Endodermal cell (in vitro differentiated cells): ENCODE measurements at regions not wholly inside any gene's neighbourhood (a gene's known extent, or its start where the extent isn't known, plus 50 kb on each side); places are given as distances from the start of the nearest gene placed in this dataset.

Source experiments
- DNase-seq: peaks from one replicate; pipeline ENCODE4 v3.0.0-alpha.2; 2017
- H3K27ac ChIP-seq: 2 replicates; pipeline ENCODE4 v1.5.1; 2013; ENCODE audit warnings: mild to moderate bottlenecking, low read depth, low read length, moderate library complexity
- H3K27me3 ChIP-seq: 2 replicates; pipeline ENCODE4 v1.6.1; 2013; ENCODE audit warnings: mild to moderate bottlenecking, low read length, moderate library complexity; ENCODE audit not compliant: insufficient read depth, control insufficient read depth, poor library complexity, severe bottlenecking
- H3K36me3 ChIP-seq: 2 replicates; pipeline ENCODE4 v1.7.0; 2013; ENCODE audit warnings: mild to moderate bottlenecking, low read length, moderate library complexity; ENCODE audit not compliant: control insufficient read depth, insufficient read depth
- H3K4me1 ChIP-seq: one replicate; pipeline ENCODE4 v1.7.0; 2013; ENCODE audit warnings: low read length; ENCODE audit not compliant: control insufficient read depth, insufficient read depth
- H3K4me3 ChIP-seq: 2 replicates; pipeline ENCODE4 v1.5.1; 2013; ENCODE audit warnings: mild to moderate bottlenecking, low read length, moderate library complexity
- H3K9ac ChIP-seq: 2 replicates; pipeline ENCODE4 v1.6.1; 2013; ENCODE audit warnings: mild to moderate bottlenecking, low read length, moderate library complexity; ENCODE audit not compliant: poor library complexity, severe bottlenecking; ENCODE audit errors: extremely low read depth
- H3K9me3 ChIP-seq: 2 replicates; pipeline ENCODE4 v1.6.1; 2013; ENCODE audit warnings: mild to moderate bottlenecking, low read length, moderate library complexity; ENCODE audit not compliant: control insufficient read depth
- H3K27ac Mint-ChIP-seq: 2 replicates; pipeline ENCODE4 v1.8.0; 2020; ENCODE audit warnings: mixed read lengths
- H3K27me3 Mint-ChIP-seq: 2 replicates; pipeline ENCODE4 v1.8.0; 2021; ENCODE audit warnings: mild to moderate bottlenecking, mixed read lengths; ENCODE audit not compliant: insufficient read depth
- H3K36me3 Mint-ChIP-seq: 2 replicates; pipeline ENCODE4 v1.8.0; 2020; ENCODE audit warnings: low read depth, mixed read lengths
- H3K4me1 Mint-ChIP-seq: 2 replicates; pipeline ENCODE4 v1.8.0; 2020; ENCODE audit warnings: mixed read lengths
- H3K4me3 Mint-ChIP-seq: 2 replicates; pipeline ENCODE4 v1.8.0; 2020; ENCODE audit warnings: mild to moderate bottlenecking, moderate library complexity, mixed read lengths
- H3K9me3 Mint-ChIP-seq: 2 replicates; pipeline ENCODE4 v1.8.0; 2020; ENCODE audit warnings: mild to moderate bottlenecking, mixed read lengths
- CTCF ChIP-seq: fragments of 200-600 bp; sonication (generic); conservative IDR thresholded peaks from 2 replicates; pipeline ENCODE4 v1.5.0; 2021; ENCODE audit warnings: antibody characterized with exemption, mild to moderate bottlenecking
- WGBS, 2 experiments: methylation state at CpG; one replicate each; pipeline versions ENCODE4 v1.1.5 to v1.1.7; 2013; ENCODE audit warnings: missing lambda C conversion rate in 2 of 2, mixed read lengths in 1 of 2; ENCODE audit not compliant: insufficient coverage in 1 of 2, insufficient read length in 1 of 2; 5-methylcytosine and 5-hydroxymethylcytosine counted together

- peaks cover 23% of the 10 kb centered on the region for H3K9me3 Mint-ChIP-seq
- H3K4me1 ChIP-seq: no peaks in the 10 kb centered on the region
- H3K9ac ChIP-seq: no peak overlapping the region
- H3K27ac Mint-ChIP-seq: no peak overlapping the region
- H3K4me3 ChIP-seq: no peak overlapping the region
- no peaks in the 10 kb centered on the region for H3K27me3 ChIP-seq
- TF ChIP-seq CTCF: no peak
- peaks cover 2% of the 10 kb centered on the region for H3K4me1 Mint-ChIP-seq
- no peak overlapping the region for H3K4me3 Mint-ChIP-seq
- no peaks in the 10 kb centered on the region for H3K27me3 Mint-ChIP-seq
- no peaks in the 10 kb centered on the region for H3K9me3 ChIP-seq
- H3K27ac ChIP-seq: no peak overlapping the region
- no peak for DNase-seq
- H3K36me3 Mint-ChIP-seq: no peaks in the 10 kb centered on the region
- no peaks in the 10 kb centered on the region for H3K36me3 ChIP-seq
- 95% methylated on average over 3 to 5 of the region's 6 CpGs for WGBS, 2 experiments
Observed at GRCh38 chrX:13263560-13264251, 56.1 kb downstream of the ATXN3L start.

- DNase-seq: no peak
- H3K27ac Mint-ChIP-seq: no peak overlapping the region
- no peak for TF ChIP-seq CTCF
Observed at GRCh38 chrX:13261348-13261747, 58.5 kb downstream of the ATXN3L start.

GRCh38 chrX:13260598-13260997, 59.3 kb downstream of the ATXN3L start:
- WGBS, 2 experiments: 86 to 92% methylated on average over 1 to 4 of the region's 4 CpGs
- Mint-ChIP-seq H3K36me3 (no peaks in the 10 kb centered on the region), H3K4me3 (no peak overlapping the region)

More at GRCh38 chrX:13261348-13261747, 58.5 kb downstream of the ATXN3L start:
- H3K36me3 Mint-ChIP-seq: no peaks in the 10 kb centered on the region
- H3K4me3 Mint-ChIP-seq: no peak overlapping the region
- H3K27me3 Mint-ChIP-seq: no peaks in the 10 kb centered on the region
- Histone ChIP-seq H3K4me3 (no peak overlapping the region), H3K4me1 (no peaks in the 10 kb centered on the region), H3K27me3 (no peaks in the 10 kb centered on the region), H3K27ac (no peak overlapping the region), H3K36me3 (no peaks in the 10 kb centered on the region), H3K9ac (no peak overlapping the region), H3K9me3 (no peaks in the 10 kb centered on the region)
- 93% methylated on average over 5 of the region's 5 CpGs; no CpG with 5 or more reads in 1 of the 2 experiments for WGBS, 2 experiments
- H3K9me3 Mint-ChIP-seq: peaks cover 31% of the 10 kb centered on the region
- peaks cover 2% of the 10 kb centered on the region for H3K4me1 Mint-ChIP-seq

More at GRCh38 chrX:13260598-13260997, 59.3 kb downstream of the ATXN3L start:
- no peak for TF ChIP-seq CTCF
- no peaks in the 10 kb centered on the region for H3K27me3 ChIP-seq
- no peak overlapping the region for H3K27ac ChIP-seq
- no peaks in the 10 kb centered on the region for H3K36me3 ChIP-seq
- H3K9ac ChIP-seq: no peak overlapping the region
- H3K27me3 Mint-ChIP-seq: no peaks in the 10 kb centered on the region
- no peak for DNase-seq
- H3K9me3 ChIP-seq: no peaks in the 10 kb centered on the region
- no peaks in the 10 kb centered on the region for H3K4me1 ChIP-seq
- no peak overlapping the region for H3K27ac Mint-ChIP-seq
- H3K9me3 Mint-ChIP-seq: peaks cover 38% of the 10 kb centered on the region
- H3K4me3 ChIP-seq: no peak overlapping the region
- H3K4me1 Mint-ChIP-seq: peaks cover 2% of the 10 kb centered on the region
